ENCODE measurements at regions not wholly inside any gene's neighbourhood (a gene's known extent, or its start where the extent isn't known, plus 50 kb on each side); places are given as distances from the start of the nearest gene placed in this dataset.

DNA sequence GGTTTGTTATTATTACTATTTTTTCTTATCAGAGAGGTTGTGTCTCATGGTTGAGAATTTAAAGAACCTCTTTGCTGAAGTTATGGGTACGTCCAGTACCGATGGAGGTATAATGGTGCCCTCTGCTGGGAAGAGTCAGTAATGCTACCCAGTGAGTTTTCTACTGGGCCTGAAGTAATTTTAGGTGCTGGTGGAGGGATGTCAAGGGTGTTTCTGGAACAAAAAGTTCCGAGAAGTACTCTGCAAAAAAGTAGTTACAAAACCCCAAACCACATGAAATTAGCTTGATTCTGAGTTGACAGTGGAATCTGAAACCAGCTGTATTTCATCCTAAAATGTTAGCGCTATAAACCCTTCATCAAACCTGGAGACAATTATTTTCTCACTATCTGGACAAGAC, 102.5 kb upstream of the MID1 start:
- TF ChIP-seq POLR2A (IDR thresholded peaks at IDR 0.05; ENCODE audit: low read depth, low read length), result no peak
- TF ChIP-seq POLR2AphosphoS5 (IDR thresholded peaks at IDR 0.05; ENCODE audit: low read depth, low read length), result no peak
- TF ChIP-seq TAF1 (IDR thresholded peaks at IDR 0.05; ENCODE audit: borderline replicate concordance, low read depth, low read length), result no peak
